Kidney capillary endothelial cell (primary cell): ENCODE measurements at regions not wholly inside any gene's neighbourhood (a gene's known extent, or its start where the extent isn't known, plus 50 kb on each side); places are given as distances from the start of the nearest gene placed in this dataset.

Experiments used
- DNase-seq: peaks from one replicate; pipeline ENCODE4 v3.0.0-alpha.2; 2018; ENCODE audit warnings: low spot score

GRCh38 chr2:8573234-8573941, 108.5 kb upstream of the ID2 start:
- no peak for DNase-seq

GRCh38 chr2:8573942-8574195, 108.0 kb upstream of the ID2 start:
- no peak for DNase-seq

GRCh38 chr2:8574196-8575037, 107.4 kb upstream of the ID2 start:
- no peak for DNase-seq

GRCh38 chr2:8575038-8575833, 106.6 kb upstream of the ID2 start:
- DNase-seq, result no peak

GRCh38 chr2:8575834-8576423, 105.9 kb upstream of the ID2 start:
- no peak for DNase-seq

GRCh38 chr2:8576525-8577167, 105.2 kb upstream of the ID2 start:
- peak; percentile 14 for DNase-seq

- no peak for DNase-seq
These were observed 104.3 kb upstream of the ID2 start for GRCh38 chr2:8577573-8577972.

- no peak for DNase-seq
These were observed 103.3 kb upstream of the ID2 start for GRCh38 chr2:8578335-8579244.

- DNase-seq, result no peak
These were observed 102.3 kb upstream of the ID2 start for GRCh38 chr2:8579485-8580085.

GRCh38 chr2:8580316-8581233, 101.3 kb upstream of the ID2 start:
- no peak for DNase-seq

GRCh38 chr2:8581234-8581561, 100.7 kb upstream of the ID2 start:
- no peak for DNase-seq

- no peak for DNase-seq
These were observed 100.2 kb upstream of the ID2 start for GRCh38 chr2:8581601-8582041.

- DNase-seq, result no peak
These were observed 99.7 kb upstream of the ID2 start for GRCh38 chr2:8582191-8582590.

- no peak for DNase-seq
These were observed 99.0 kb upstream of the ID2 start for GRCh38 chr2:8582651-8583399.

- DNase-seq, result peak; percentile 17
These were observed 98.3 kb upstream of the ID2 start for GRCh38 chr2:8583400-8584173.

- DNase-seq, result no peak
These were observed 97.4 kb upstream of the ID2 start for GRCh38 chr2:8584174-8585066.

- no peak for DNase-seq
These were observed 95.3 kb upstream of the ID2 start for GRCh38 chr2:8586457-8587051.
